Activated CD4-positive, alpha-beta T cell treated with anti-CD3 and anti-CD28 coated beads, Interleukin-2, amount 10 ng/mL, durations not matched to agents 24 days and 14 days (primary cell): ENCODE measurements at regions not wholly inside any gene's neighbourhood (a gene's known extent, or its start where the extent isn't known, plus 50 kb on each side); places are given as distances from the start of the nearest gene placed in this dataset.

Source experiments
- DNase-seq: peaks from one replicate; pipeline ENCODE4 v3.0.0; 2022
- H3K27ac Mint-ChIP-seq: one replicate; pipeline ENCODE4 v1.8.0; 2022; ENCODE audit warnings: mild to moderate bottlenecking, mixed read lengths
- H3K27me3 Mint-ChIP-seq: one replicate; pipeline ENCODE4 v1.8.0; 2022; ENCODE audit warnings: mixed read lengths
- H3K36me3 Mint-ChIP-seq: one replicate; pipeline ENCODE4 v1.8.0; 2022; ENCODE audit warnings: low read depth, mild to moderate bottlenecking, mixed read lengths
- H3K4me1 Mint-ChIP-seq: one replicate; pipeline ENCODE4 v1.8.0; 2021; ENCODE audit warnings: mixed read lengths
- H3K4me3 Mint-ChIP-seq: one replicate; pipeline ENCODE4 v1.8.0; 2022; ENCODE audit warnings: mild to moderate bottlenecking, moderate library complexity, mixed read lengths
- H3K9me3 Mint-ChIP-seq: one replicate; pipeline ENCODE4 v1.8.0; 2021; ENCODE audit warnings: mixed read lengths
- intact Hi-C: fragments of 100-400 bp; cut with micrococcal nuclease; formaldehyde crosslinking; loops from one replicate; pipeline ENCODE4 v1.15.1; 2023

GRCh38 chr9:13971966-13972655 lies 341.8 kb downstream of the NFIB start:
- no peak for DNase-seq
- no peak overlapping the region for H3K4me3 Mint-ChIP-seq
- H3K27ac Mint-ChIP-seq: no peak overlapping the region
- no peaks in the 10 kb centered on the region for H3K36me3 Mint-ChIP-seq
- no peaks in the 10 kb centered on the region for H3K27me3 Mint-ChIP-seq
- no peaks in the 10 kb centered on the region for H3K4me1 Mint-ChIP-seq
- intact Hi-C loops: no loop called here
- no peaks in the 10 kb centered on the region for H3K9me3 Mint-ChIP-seq

DNA sequence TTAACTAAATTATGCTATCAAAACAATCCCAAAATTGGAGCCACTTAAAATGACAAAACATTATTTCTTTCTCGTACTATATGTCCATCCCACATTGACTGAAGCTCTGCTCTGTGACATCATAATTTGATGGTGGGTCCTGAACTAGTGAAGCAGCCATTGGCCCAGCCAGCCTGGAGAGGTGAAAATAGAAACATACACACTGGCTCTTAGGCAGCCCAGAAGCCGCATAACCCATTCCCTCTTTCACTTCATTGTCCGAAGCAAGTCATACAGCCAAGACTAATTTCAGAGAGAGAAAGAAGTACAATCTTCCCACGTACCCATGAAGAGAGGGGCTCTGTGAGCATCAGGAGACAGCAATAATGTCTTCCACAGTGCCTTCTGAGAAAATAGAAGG lies 342.5 kb downstream of the NFIB start:
- intact Hi-C loops: no loop called here
- Mint-ChIP-seq H3K9me3 (no peaks in the 10 kb centered on the region), H3K27me3 (no peaks in the 10 kb centered on the region), H3K4me1 (no peaks in the 10 kb centered on the region), H3K4me3 (no peak overlapping the region), H3K36me3 (no peaks in the 10 kb centered on the region), H3K27ac (no peak overlapping the region)
- no peak for DNase-seq

GRCh38 chr9:13970426-13970825 lies 343.5 kb downstream of the NFIB start:
- Mint-ChIP-seq H3K4me3 (no peak overlapping the region), H3K36me3 (no peaks in the 10 kb centered on the region), H3K4me1 (no peaks in the 10 kb centered on the region), H3K9me3 (no peaks in the 10 kb centered on the region), H3K27me3 (no peaks in the 10 kb centered on the region), H3K27ac (no peak overlapping the region)
- intact Hi-C loops: no loop called here
- DNase-seq: no peak

DNA sequence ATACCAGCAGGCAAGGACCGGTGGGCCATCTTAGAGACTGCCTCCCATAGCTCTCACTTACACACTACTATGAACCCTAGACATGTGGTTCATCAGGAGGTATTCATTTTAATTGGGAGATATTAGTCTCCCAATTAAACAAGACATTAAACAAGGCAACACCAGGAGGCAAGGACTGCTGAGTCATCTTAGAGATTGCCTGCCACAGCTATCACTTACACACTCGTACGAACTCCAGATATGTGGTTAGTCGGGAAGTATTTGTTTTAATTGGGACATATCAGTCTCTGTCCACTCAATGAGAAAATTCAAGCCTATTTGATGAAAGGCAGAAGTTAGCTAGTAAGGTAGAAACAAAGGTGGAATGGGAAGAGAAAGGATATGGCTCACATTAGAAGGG lies 343.9 kb downstream of the NFIB start:
- Mint-ChIP-seq H3K36me3 (no peaks in the 10 kb centered on the region), H3K27me3 (no peaks in the 10 kb centered on the region), H3K4me3 (no peak overlapping the region), H3K9me3 (no peaks in the 10 kb centered on the region), H3K4me1 (no peaks in the 10 kb centered on the region), H3K27ac (no peak overlapping the region)
- intact Hi-C loops: no loop called here
- DNase-seq: no peak

DNA sequence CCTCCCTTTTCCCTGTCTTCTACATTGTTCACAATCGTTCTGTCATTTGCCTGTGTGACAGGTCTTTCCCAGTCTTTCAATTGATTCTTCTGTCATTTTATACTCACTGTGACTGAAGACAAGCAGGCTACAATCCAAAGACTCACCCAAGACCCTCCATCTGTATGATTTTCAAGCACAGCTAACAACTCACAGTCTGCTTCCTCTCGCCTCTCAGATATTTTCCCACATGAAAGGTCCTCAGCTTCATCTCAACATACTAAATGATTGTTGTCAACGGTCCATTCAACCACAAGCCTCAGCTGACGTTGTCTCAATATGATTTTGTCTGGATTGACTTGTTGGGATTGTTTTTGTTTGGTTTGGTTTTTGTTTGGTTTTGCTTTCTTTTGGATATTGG lies 346.5 kb downstream of the NFIB start:
- no peak for DNase-seq
- H3K4me3 Mint-ChIP-seq: no peak overlapping the region
- no peaks in the 10 kb centered on the region for H3K36me3 Mint-ChIP-seq
- H3K9me3 Mint-ChIP-seq: peaks cover 3% of the 10 kb centered on the region
- H3K27ac Mint-ChIP-seq: no peak overlapping the region
- intact Hi-C loops: no loop called here
- H3K4me1 Mint-ChIP-seq: no peaks in the 10 kb centered on the region
- H3K27me3 Mint-ChIP-seq: no peaks in the 10 kb centered on the region

- DNase-seq: no peak
- Mint-ChIP-seq H3K9me3 (peaks cover 3% of the 10 kb centered on the region), H3K4me1 (no peaks in the 10 kb centered on the region), H3K27me3 (no peaks in the 10 kb centered on the region), H3K27ac (no peak overlapping the region), H3K4me3 (no peak overlapping the region), H3K36me3 (no peaks in the 10 kb centered on the region)
- intact Hi-C loops: no loop called here
These were observed 346.9 kb downstream of the NFIB start for GRCh38 chr9:13967011-13967410.

- Mint-ChIP-seq H3K4me3 (no peak overlapping the region), H3K27ac (no peak overlapping the region), H3K9me3 (peaks cover 3% of the 10 kb centered on the region), H3K27me3 (no peaks in the 10 kb centered on the region), H3K4me1 (no peaks in the 10 kb centered on the region), H3K36me3 (no peaks in the 10 kb centered on the region)
- intact Hi-C loops: no loop called here
- no peak for DNase-seq
These were observed 350.8 kb downstream of the NFIB start for GRCh38 chr9:13963005-13963653.

GRCh38 chr9:13962006-13962405 lies 351.9 kb downstream of the NFIB start:
- intact Hi-C loops: no loop called here
- Mint-ChIP-seq H3K4me1 (no peaks in the 10 kb centered on the region), H3K36me3 (no peaks in the 10 kb centered on the region), H3K4me3 (no peak overlapping the region), H3K27ac (no peak overlapping the region), H3K27me3 (no peaks in the 10 kb centered on the region), H3K9me3 (peaks cover 3% of the 10 kb centered on the region)
- no peak for DNase-seq

- Mint-ChIP-seq H3K4me3 (no peak overlapping the region), H3K27me3 (no peaks in the 10 kb centered on the region), H3K27ac (no peak overlapping the region), H3K36me3 (no peaks in the 10 kb centered on the region), H3K9me3 (peaks cover 3% of the 10 kb centered on the region), H3K4me1 (no peaks in the 10 kb centered on the region)
- no peak for DNase-seq
- intact Hi-C loops: no loop called here
These were observed 353.8 kb downstream of the NFIB start for GRCh38 chr9:13960011-13960765.

GRCh38 chr9:13958672-13959071 lies 355.3 kb downstream of the NFIB start:
- Mint-ChIP-seq H3K36me3 (no peaks in the 10 kb centered on the region), H3K27me3 (no peaks in the 10 kb centered on the region), H3K4me1 (no peaks in the 10 kb centered on the region), H3K9me3 (no peaks in the 10 kb centered on the region), H3K4me3 (no peak overlapping the region), H3K27ac (no peak overlapping the region)
- intact Hi-C loops: no loop called here
- no peak for DNase-seq

DNA sequence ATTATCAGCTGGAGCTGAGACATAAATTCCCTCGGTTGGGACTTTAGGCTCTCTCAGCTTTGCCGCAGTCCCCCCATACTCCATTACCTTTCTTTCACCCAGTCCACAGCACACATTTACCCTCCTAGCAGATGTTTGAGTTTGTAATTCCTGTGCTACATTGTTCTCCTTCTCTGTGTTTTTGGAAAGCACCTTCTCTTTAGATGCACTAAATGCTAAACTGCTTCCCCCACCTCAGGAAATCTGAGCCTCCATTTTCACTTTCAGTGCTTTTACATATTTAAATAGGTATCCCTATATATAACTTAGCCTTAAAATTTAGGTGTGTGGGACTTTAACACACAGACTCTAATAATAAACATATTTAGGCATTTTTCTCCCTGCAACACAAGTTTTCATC lies 356.9 kb downstream of the NFIB start:
- Mint-ChIP-seq H3K4me3 (no peak overlapping the region), H3K9me3 (no peaks in the 10 kb centered on the region), H3K4me1 (no peaks in the 10 kb centered on the region), H3K36me3 (no peaks in the 10 kb centered on the region), H3K27me3 (no peaks in the 10 kb centered on the region), H3K27ac (no peak overlapping the region)
- no peak for DNase-seq
- intact Hi-C loops: no loop called here

GRCh38 chr9:13956107-13956506 lies 357.8 kb downstream of the NFIB start:
- intact Hi-C loops: no loop called here
- no peaks in the 10 kb centered on the region for H3K9me3 Mint-ChIP-seq
- no peaks in the 10 kb centered on the region for H3K36me3 Mint-ChIP-seq
- H3K27ac Mint-ChIP-seq: no peak overlapping the region
- no peaks in the 10 kb centered on the region for H3K27me3 Mint-ChIP-seq
- no peak overlapping the region for H3K4me3 Mint-ChIP-seq
- no peak for DNase-seq
- no peaks in the 10 kb centered on the region for H3K4me1 Mint-ChIP-seq

DNA sequence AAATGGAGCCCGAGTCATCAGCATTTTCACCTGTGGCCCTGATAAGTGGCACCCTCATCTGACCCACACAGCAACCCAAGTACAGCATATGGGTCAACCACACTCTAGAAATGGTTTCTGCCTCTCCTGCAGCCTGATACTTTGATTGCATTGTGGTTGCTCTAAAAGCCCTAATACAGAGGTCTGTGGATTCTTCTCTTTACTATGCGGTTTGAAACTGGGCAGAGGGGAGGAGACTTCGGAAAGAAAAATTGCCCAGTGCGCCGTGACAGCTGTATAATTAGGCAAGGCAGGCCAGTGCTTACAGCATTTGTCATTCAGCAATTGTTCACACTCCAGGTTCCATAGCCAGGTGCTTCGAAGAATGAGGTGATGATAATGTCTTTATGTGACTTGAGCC lies 361.0 kb downstream of the NFIB start:
- H3K27ac Mint-ChIP-seq: no peak overlapping the region
- no peak overlapping the region for H3K4me3 Mint-ChIP-seq
- H3K9me3 Mint-ChIP-seq: no peaks in the 10 kb centered on the region
- H3K27me3 Mint-ChIP-seq: no peaks in the 10 kb centered on the region
- H3K36me3 Mint-ChIP-seq: no peaks in the 10 kb centered on the region
- DNase-seq: no peak
- intact Hi-C loops: no loop called here
- H3K4me1 Mint-ChIP-seq: no peaks in the 10 kb centered on the region

GRCh38 chr9:13948037-13948436 lies 365.9 kb downstream of the NFIB start:
- Mint-ChIP-seq H3K9me3 (no peaks in the 10 kb centered on the region), H3K4me1 (no peaks in the 10 kb centered on the region), H3K27me3 (no peaks in the 10 kb centered on the region), H3K27ac (no peak overlapping the region), H3K36me3 (no peaks in the 10 kb centered on the region), H3K4me3 (no peak overlapping the region)
- DNase-seq: no peak
- intact Hi-C loops: no loop called here
